Activated naive CD4-positive, alpha-beta T cell treated with anti-CD3 and anti-CD28 coated beads for 36 hours (primary cell): ENCODE measurements at regions not wholly inside any gene's neighbourhood (a gene's known extent, or its start where the extent isn't known, plus 50 kb on each side); places are given as distances from the start of the nearest gene placed in this dataset.

Experiments
- CTCF ChIA-PET: fragments of 350-600 bp; sonication (Branson Sonifier 250); formaldehyde crosslinking; loops from one replicate; lab custom pipeline; 2021; ENCODE audit warnings: antibody characterized with exemption; lab: Charles Lee
- DNase-seq: peaks from one replicate; pipeline ENCODE4 v3.0.0-alpha.2; 2020
- H3K27ac Mint-ChIP-seq: one replicate; pipeline ENCODE4 v1.8.0; 2021; ENCODE audit warnings: mild to moderate bottlenecking, mixed read lengths
- H3K27me3 Mint-ChIP-seq: one replicate; pipeline ENCODE4 v1.8.0; 2021; ENCODE audit warnings: low read depth, mixed read lengths
- H3K36me3 Mint-ChIP-seq: one replicate; pipeline ENCODE4 v1.8.0; 2021; ENCODE audit warnings: low read depth, mixed read lengths
- H3K4me1 Mint-ChIP-seq: one replicate; pipeline ENCODE4 v1.8.0; 2021; ENCODE audit warnings: low read depth, mixed read lengths
- H3K4me3 Mint-ChIP-seq: one replicate; pipeline ENCODE4 v1.8.0; 2021; ENCODE audit warnings: mild to moderate bottlenecking, moderate library complexity, mixed read lengths
- H3K9me3 Mint-ChIP-seq: one replicate; pipeline ENCODE4 v1.8.0; 2021; ENCODE audit warnings: mixed read lengths
- intact Hi-C: fragments of 100-400 bp; cut with micrococcal nuclease; formaldehyde crosslinking; loops from one replicate; pipeline ENCODE4 v1.15.1; 2023

DNA sequence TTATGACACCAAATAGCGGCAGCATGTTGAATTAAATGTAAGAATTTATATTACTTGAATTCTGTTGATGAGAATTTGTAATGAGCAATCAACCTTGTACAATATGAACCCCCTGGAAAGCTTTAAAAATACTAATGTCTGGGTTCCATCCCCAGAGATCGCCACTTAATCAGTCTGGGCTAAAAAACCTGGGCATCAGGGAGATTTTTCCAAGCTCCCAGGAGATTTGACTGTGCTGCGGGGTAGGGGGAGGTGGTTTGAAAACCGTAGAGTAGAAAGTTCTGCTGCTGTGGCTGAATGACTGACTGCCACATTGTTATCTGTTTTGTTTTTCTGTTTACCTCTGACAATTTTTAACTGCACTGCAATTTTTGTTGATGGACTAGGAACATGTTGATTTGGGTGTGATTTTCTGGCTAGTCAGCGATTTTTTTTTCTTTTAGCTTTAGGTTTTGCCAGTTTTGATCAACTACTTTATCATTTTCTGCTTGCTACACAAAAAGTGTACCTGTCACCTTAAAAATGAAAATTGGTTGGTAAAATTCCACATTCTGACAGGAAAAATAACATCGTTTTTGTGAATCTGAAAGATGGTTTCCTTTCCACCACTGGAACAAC, 79.3 kb downstream of the PCTP start:
- Mint-ChIP-seq H3K9me3 (no peaks in the 10 kb centered on the region), H3K4me1 (no peaks in the 10 kb centered on the region), H3K36me3 (no peaks in the 10 kb centered on the region), H3K4me3 (no peak overlapping the region), H3K27ac (no peak overlapping the region), H3K27me3 (peaks cover 6% of the 10 kb centered on the region)
- intact Hi-C loops: no loop called here
- no peak for DNase-seq
- CTCF ChIA-PET: interaction anchor here (1.3 kb wide), 1 partner anchor 49 kb away, joined by 3 read pairs; no protein-coding TSS in a partner anchor

DNA sequence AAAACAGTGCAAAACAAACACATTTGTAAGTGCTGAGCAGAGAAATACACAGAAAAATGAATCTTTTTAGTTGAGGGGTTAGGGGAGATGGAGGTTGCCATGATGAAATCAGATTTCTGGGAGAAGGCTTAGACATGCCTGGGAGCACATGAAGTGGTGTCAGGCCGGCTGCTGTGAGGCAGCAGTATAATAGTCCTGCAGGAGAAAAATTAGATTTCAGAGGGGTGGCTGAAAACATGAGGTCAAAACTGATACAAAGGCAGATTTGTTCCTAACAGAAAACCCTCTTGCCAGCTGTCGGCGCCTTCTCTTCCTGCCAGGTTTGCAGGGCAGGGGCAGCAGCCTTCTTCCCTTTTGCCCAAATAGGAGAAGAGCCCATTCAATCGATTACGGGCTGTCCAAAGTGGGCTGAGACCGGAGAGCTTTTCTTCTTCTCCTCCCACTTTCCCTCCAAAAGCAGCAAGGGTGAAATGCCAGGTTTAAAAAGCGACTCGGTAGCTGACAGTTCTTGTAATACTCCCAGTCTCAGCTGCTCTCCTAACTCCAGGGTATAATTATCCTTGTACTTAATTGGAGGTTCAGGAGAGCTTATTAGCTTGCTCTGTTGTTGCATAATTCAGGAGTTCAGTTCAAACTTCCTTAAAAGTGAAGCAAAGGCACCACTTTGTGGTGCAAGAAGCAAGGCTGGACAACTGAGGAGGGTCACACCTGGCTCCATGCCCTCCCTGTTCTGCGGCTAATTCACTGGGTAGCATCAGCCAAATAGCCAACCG, 80.0 kb downstream of the PCTP start:
- Mint-ChIP-seq H3K4me1 (no peaks in the 10 kb centered on the region), H3K36me3 (no peaks in the 10 kb centered on the region), H3K27me3 (peaks cover 6% of the 10 kb centered on the region), H3K4me3 (no peak overlapping the region), H3K27ac (no peak overlapping the region), H3K9me3 (no peaks in the 10 kb centered on the region)
- no peak for DNase-seq
- CTCF ChIA-PET: no interaction called here
- intact Hi-C loops: no loop called here

DNA sequence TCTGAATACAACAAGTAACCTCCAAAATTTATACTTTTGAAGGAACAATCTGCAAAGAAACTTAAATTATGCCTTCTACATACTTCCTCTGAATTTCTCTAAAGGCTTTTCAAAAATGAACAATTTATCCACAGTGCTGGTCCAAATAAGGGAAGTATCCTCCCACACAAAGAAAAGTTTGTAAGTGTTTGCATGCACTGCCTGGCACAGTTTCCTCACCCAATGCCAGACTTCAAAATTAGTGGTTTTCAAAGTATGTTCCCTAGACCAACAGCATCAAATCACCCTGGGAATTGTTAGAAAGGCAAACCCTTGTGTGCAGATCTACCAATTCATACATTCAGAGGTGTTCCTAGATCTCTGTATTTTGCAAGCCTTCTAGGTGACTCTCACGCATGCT, 82.5 kb downstream of the PCTP start:
- Mint-ChIP-seq H3K27me3 (peaks cover 9% of the 10 kb centered on the region), H3K4me3 (no peak overlapping the region), H3K27ac (no peak overlapping the region), H3K36me3 (no peaks in the 10 kb centered on the region), H3K4me1 (no peaks in the 10 kb centered on the region), H3K9me3 (no peaks in the 10 kb centered on the region)
- intact Hi-C loops: no loop called here
- DNase-seq: no peak
- CTCF ChIA-PET: no interaction called here

DNA sequence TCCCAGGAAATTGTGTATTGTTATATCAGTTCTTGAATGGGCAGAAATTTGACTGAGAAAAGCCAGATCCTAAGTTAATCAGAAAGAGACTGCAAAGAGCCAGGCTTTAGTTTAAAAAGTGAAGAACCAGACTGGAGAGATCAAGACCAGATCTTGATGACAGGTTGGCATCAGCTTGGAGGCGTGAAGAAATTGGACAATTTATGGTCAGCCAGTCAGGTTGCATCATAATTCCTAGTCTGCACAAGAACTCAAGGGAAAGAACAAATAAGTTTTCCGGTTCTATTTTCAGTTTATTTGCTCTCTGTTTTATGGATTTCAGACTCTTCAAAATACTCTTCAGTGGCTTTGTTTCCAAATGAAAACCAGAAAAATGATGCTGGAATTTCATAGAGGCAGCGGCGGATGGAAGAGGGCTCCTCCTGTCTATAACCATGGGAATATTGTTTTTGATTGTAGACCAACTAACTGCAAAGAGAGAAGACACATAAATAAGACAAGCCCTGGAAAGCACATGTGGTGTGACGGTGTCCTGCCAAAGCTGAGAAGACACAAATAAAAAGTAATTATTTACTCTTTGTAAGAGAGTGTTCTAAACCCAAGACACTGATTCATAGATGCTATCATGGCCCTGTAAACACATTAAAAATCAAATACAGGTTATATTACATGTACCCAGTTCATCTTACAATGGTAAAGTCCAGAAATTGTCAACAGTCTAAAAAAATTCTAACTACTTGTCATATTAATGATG, 91.7 kb downstream of the PCTP start:
- Mint-ChIP-seq H3K27me3 (peaks cover 23% of the 10 kb centered on the region), H3K36me3 (no peaks in the 10 kb centered on the region), H3K4me1 (no peaks in the 10 kb centered on the region), H3K4me3 (no peak overlapping the region), H3K9me3 (no peaks in the 10 kb centered on the region), H3K27ac (no peak overlapping the region)
- intact Hi-C loops: no loop called here
- no peak for DNase-seq
- CTCF ChIA-PET: no interaction called here

DNA sequence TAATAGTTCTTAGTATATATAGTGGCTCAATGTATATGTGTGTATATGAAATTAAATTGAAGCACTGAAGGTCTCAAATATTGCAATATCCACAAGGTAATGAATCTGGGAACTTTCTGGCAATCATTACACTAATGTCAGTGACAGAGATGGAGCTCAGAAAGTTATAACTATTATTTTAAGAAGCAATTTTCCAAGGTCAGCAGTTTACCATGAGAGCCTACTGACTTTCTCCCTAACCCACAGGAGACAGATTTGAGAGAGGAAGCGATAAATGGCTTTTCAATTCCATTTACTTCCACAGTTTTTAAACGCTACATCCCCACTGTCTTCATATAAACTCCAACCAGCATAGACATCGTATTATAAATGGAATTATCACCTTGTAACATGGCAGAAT, 92.9 kb downstream of the PCTP start:
- Mint-ChIP-seq H3K4me3 (no peak overlapping the region), H3K27me3 (peaks cover 23% of the 10 kb centered on the region), H3K36me3 (no peaks in the 10 kb centered on the region), H3K4me1 (no peaks in the 10 kb centered on the region), H3K27ac (no peak overlapping the region), H3K9me3 (no peaks in the 10 kb centered on the region)
- CTCF ChIA-PET: interaction anchor here (0.7 kb wide), 1 partner anchor 329 kb away, joined by 3 read pairs; no protein-coding TSS in a partner anchor
- DNase-seq: no peak
- intact Hi-C loops: no loop called here

DNA sequence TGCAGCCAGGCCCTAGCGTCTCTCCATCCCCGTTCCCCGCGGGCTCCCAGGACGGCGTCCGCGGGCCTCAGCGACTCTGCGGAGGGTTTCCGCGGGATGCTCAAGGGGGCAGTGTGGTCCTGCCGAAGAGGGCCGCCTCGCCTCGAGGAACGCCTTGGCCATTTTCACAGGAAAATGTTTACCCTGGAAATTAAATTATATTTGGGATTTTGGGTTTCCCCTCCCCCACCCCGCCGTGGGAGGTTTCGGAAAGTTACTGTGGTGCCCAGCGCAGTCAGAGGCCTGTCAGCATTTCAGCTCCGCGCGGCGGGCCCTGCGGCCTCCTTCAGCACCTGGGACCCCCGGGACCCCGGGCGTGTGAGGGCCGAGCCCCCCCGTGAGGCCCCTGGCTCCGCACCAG, 94.5 kb downstream of the PCTP start:
- Mint-ChIP-seq H3K36me3 (no peaks in the 10 kb centered on the region), H3K4me3 (no peak overlapping the region), H3K9me3 (no peaks in the 10 kb centered on the region), H3K27ac (no peak overlapping the region), H3K4me1 (no peaks in the 10 kb centered on the region), H3K27me3 (peaks cover 23% of the 10 kb centered on the region)
- intact Hi-C loops: loop anchor here (5.0 kb wide), 1 partner anchor 472 kb away; no protein-coding TSS in a partner anchor
- peak; percentile 40 for DNase-seq
- CTCF ChIA-PET: interaction anchor here (0.6 to 0.7 kb wide), 4 partner anchors 15 to 1769 kb away, joined by 3 to 4 read pairs (median 3); no protein-coding TSS in a partner anchor

DNA sequence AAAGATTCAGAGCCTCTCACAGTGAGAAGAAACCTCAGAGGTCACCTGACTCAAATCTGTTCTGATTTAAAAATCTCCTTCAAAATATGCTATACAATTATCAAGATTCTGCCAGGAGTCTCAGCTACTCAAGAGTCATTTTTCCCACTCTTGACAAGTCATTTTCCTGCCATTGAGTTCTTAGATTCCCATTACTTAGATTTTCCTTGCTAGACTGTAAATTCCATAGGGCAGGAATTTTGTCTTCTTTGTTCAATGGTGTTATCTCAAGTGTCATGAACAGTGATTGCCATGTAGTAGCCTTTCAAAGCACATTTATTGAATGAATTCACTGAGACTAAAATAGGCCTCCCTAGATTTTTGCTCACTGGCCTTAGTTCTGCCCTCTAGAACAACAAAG, 95.9 kb downstream of the PCTP start:
- H3K4me3 Mint-ChIP-seq: no peak overlapping the region
- CTCF ChIA-PET: interaction anchor here (0.6 kb wide), 1 partner anchor 126 kb away, joined by 6 read pairs; no protein-coding TSS in a partner anchor
- intact Hi-C loops: loop anchor here (5.0 kb wide), 1 partner anchor 471 kb away; no protein-coding TSS in a partner anchor
- H3K4me1 Mint-ChIP-seq: no peaks in the 10 kb centered on the region
- no peaks in the 10 kb centered on the region for H3K36me3 Mint-ChIP-seq
- H3K27me3 Mint-ChIP-seq: peaks cover 21% of the 10 kb centered on the region
- no peak for DNase-seq
- no peak overlapping the region for H3K27ac Mint-ChIP-seq
- no peaks in the 10 kb centered on the region for H3K9me3 Mint-ChIP-seq

DNA sequence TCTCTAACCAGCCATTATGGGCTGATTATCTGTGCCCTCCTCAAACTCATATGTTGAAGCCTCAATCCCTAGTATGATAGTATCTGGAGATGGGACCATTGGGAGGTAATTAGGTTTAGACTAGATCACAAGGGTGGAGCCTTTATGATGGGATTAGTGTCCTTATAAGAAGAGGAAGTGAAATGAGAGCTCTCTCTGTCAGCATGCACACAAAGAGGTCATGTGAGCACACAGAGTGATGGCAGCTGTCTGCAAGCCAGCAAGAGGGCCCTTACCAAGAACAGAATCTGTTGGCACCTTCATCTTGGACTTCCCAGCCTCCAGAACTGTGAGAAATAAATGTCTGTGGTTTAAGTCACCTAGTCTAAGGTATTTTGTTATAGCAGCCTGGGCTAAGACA, 101.9 kb downstream of the PCTP start:
- Mint-ChIP-seq H3K27ac (no peak overlapping the region), H3K4me3 (no peak overlapping the region), H3K9me3 (no peaks in the 10 kb centered on the region), H3K27me3 (no peaks in the 10 kb centered on the region), H3K36me3 (no peaks in the 10 kb centered on the region), H3K4me1 (no peaks in the 10 kb centered on the region)
- CTCF ChIA-PET: no interaction called here
- DNase-seq: no peak
- intact Hi-C loops: no loop called here

DNA sequence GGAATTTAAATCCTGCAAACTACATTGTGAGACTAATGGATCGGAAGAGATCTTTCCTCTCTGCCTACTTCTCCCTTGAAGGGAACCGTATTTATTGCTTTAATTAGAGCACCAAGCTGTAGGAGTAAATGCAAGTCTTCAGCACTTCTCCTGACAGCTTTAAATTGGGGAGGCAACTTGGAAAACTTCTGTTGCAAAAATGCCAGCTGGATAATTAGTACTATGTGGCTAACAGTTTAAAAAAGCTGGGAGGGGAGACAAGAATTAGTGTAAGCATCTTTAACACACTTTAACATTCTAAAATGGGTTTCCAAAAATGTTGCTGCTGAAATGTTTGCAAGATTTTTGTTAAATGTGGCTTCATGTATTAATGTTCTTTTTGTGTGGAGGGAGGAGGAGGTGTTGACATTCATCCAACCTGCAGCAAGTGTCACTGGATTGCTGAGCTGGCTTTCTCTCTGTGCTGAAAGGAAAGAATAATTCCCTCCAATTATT, 108.5 kb downstream of the PCTP start:
- H3K4me1 Mint-ChIP-seq: no peaks in the 10 kb centered on the region
- H3K4me3 Mint-ChIP-seq: no peak overlapping the region
- H3K36me3 Mint-ChIP-seq: no peaks in the 10 kb centered on the region
- H3K9me3 Mint-ChIP-seq: no peaks in the 10 kb centered on the region
- H3K27ac Mint-ChIP-seq: no peak overlapping the region
- peaks cover 8% of the 10 kb centered on the region for H3K27me3 Mint-ChIP-seq
- DNase-seq: no peak
- intact Hi-C loops: no loop called here
- CTCF ChIA-PET: no interaction called here

DNA sequence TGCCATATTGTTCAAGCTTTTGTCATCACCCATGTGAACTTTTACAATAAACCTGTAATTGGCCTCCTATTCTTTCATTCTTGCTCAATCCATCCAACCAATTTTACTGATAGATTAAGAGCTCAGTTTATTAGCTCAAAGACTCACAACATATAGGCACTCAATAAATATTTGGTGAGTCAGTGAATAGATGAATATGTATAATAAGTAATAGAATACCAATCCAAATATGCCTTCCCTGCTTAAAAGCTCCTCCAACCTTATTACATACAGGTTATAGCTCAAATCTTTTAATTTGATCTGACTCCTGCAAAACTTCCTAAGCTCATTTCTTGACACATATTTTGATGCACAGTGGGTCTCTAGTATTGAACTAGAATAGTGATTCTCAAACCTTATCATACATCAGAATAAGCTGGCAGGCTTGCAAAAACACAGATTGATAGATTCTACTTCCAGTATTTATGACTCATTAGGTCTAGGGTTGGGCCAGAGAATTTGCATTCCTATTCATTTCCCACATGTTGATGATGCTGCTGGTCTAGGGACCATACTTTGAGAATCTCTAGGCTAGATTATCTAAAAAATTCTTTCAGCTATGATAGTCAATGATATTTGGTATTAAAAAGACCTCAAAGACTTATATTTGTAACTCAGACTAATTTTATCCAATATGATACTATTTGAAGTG, 114.4 kb downstream of the PCTP start:
- intact Hi-C loops: no loop called here
- H3K4me1 Mint-ChIP-seq: no peaks in the 10 kb centered on the region
- H3K27me3 Mint-ChIP-seq: peaks cover 3% of the 10 kb centered on the region
- H3K4me3 Mint-ChIP-seq: no peak overlapping the region
- peaks cover 10% of the 10 kb centered on the region for H3K9me3 Mint-ChIP-seq
- no peak for DNase-seq
- no peaks in the 10 kb centered on the region for H3K36me3 Mint-ChIP-seq
- H3K27ac Mint-ChIP-seq: no peak overlapping the region
- CTCF ChIA-PET: interaction anchor here (0.6 to 0.7 kb wide), 2 partner anchors 25 to 39 kb away, joined by 3 read pairs; no protein-coding TSS in a partner anchor

DNA sequence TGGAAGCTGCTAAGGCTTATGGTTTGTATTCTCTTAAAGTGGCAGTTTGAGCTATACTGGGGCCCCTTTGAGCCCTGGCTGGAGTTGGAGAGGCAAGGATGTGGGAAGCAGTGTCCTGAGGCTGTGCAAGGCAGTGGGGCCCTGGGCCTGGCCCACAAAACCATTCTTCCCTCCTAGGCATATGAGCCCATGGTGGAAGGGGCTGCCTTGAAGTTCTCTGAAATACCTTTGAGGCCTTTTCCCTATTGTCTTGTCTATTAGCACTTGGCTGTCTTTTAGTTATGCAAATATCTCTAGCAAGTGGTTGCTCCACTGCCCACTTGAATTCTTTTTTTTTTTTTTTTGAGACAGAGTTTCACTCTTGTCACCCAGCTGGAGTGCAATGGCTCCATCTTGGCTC, 119.2 kb downstream of the PCTP start:
- no peak overlapping the region for H3K27ac Mint-ChIP-seq

DNA sequence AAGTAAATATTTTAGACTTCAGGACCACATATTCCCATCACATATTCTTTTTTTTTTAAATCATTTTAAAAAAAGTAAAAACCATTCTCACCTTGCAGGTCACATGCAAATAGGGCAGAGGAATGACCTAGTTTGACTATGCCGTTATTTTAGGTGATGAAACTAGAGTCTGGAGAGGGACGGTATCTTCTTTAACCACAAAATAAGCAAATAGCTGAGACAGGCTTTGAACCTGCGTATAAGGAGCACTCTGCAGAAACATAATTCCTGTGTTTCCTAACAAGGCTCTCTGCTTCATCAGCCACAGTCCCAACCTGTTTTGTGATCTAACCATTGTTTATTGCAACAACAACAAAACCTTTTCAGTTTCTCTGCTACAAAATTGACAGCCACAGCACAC, 121.5 kb downstream of the PCTP start:
- Mint-ChIP-seq H3K4me3 (no peak overlapping the region), H3K36me3 (no peaks in the 10 kb centered on the region), H3K27ac (no peak overlapping the region), H3K9me3 (peaks cover 5% of the 10 kb centered on the region), H3K27me3 (no peaks in the 10 kb centered on the region), H3K4me1 (no peaks in the 10 kb centered on the region)
- DNase-seq: no peak
- CTCF ChIA-PET: no interaction called here
- intact Hi-C loops: no loop called here

More for the DNA sequence above, 119.2 kb downstream of the PCTP start:
- no peak overlapping the region for H3K4me3 Mint-ChIP-seq
- H3K9me3 Mint-ChIP-seq: peaks cover 10% of the 10 kb centered on the region
- no peaks in the 10 kb centered on the region for H3K4me1 Mint-ChIP-seq
- H3K27me3 Mint-ChIP-seq: no peaks in the 10 kb centered on the region
- intact Hi-C loops: no loop called here
- DNase-seq: no peak
- H3K36me3 Mint-ChIP-seq: no peaks in the 10 kb centered on the region
- CTCF ChIA-PET: no interaction called here
